RWPE2 (cell line): ENCODE measurements at regions not wholly inside any gene's neighbourhood (a gene's known extent, or its start where the extent isn't known, plus 50 kb on each side); places are given as distances from the start of the nearest gene placed in this dataset.
"Not testable (repeated sequence)": the region's sequence is repeated elsewhere in the genome, so short reads cannot be mapped to it uniquely, and the experiment has no call there.

Experiments used
- ATAC-seq: fragments of 200-7000 bp; cut with Tn5 transposase; 3 replicates; pipeline ENCODE4 v1.9.1; 2021; ENCODE audit warnings: low read depth
- DNase-seq: peaks from one replicate; pipeline ENCODE4 v3.0.0-alpha.2; 2020; ENCODE audit warnings: low spot score
- H3K27ac ChIP-seq: fragments of 450-650 bp; 2 replicates; pipeline ENCODE4 v1.5.1; 2017; ENCODE audit warnings: mild to moderate bottlenecking; ENCODE audit not compliant: poor library complexity, severe bottlenecking
- H3K27me3 ChIP-seq: fragments of 250-450 bp; sonication (Bioruptor Pico); 2 replicates; pipeline ENCODE4 v1.5.1; 2021; ENCODE audit warnings: mild to moderate bottlenecking, moderate library complexity; ENCODE audit not compliant: insufficient read depth, poor library complexity, severe bottlenecking
- H3K36me3 ChIP-seq: fragments of 250-450 bp; sonication (Bioruptor Pico); 2 replicates; pipeline ENCODE4 v1.5.1; 2020; ENCODE audit warnings: low read depth, mild to moderate bottlenecking, moderate library complexity
- H3K4me1 ChIP-seq: fragments of 250-450 bp; sonication (Bioruptor Pico); 2 replicates; pipeline ENCODE4 v1.5.1; 2021; ENCODE audit warnings: mild to moderate bottlenecking, moderate library complexity; ENCODE audit not compliant: insufficient read depth, poor library complexity, severe bottlenecking
- H3K4me3 ChIP-seq: fragments of 250-450 bp; sonication (Bioruptor Pico); 2 replicates; pipeline ENCODE4 v1.5.1; 2021; ENCODE audit warnings: mild to moderate bottlenecking, moderate library complexity; ENCODE audit not compliant: severe bottlenecking
- H3K9me3 ChIP-seq: fragments of 250-450 bp; sonication (Bioruptor Pico); 2 replicates; pipeline ENCODE4 v1.5.1; 2021; ENCODE audit warnings: mild to moderate bottlenecking, moderate library complexity; ENCODE audit not compliant: severe bottlenecking

DNA sequence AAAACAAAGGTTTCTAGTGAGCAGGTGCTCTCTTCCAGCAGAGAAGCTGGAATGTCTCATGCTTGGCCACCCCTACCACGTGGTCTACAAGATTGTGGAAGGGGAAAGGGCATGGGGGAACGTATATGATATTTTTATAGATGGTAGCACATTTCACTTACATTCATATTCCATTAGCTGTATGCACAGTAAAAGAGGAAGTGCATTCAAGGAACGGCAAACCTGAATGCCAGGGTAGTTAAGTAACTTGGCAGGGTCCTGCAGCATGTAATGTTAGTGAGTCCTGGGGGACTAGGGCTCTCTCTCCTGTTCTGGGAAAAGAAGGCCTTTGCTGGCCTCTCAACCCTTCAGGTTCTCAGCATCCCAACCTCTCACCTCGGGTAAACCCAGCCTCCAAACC lies 319.5 kb upstream of the NBPF12 start:
- H3K4me3 ChIP-seq, H3K4me1 ChIP-seq, DNase-seq, ATAC-seq, H3K36me3 ChIP-seq, H3K27ac ChIP-seq, H3K27me3 ChIP-seq, H3K9me3 ChIP-seq: not testable (repeated sequence)

GRCh38 chr1:146604681-146605080 lies 333.4 kb upstream of the NBPF12 start:
- not testable (repeated sequence) for ATAC-seq, DNase-seq, H3K9me3 ChIP-seq, H3K27ac ChIP-seq, H3K4me1 ChIP-seq, H3K27me3 ChIP-seq, H3K4me3 ChIP-seq, H3K36me3 ChIP-seq

- H3K9me3 ChIP-seq, H3K27ac ChIP-seq, H3K36me3 ChIP-seq, DNase-seq, H3K27me3 ChIP-seq, H3K4me3 ChIP-seq, H3K4me1 ChIP-seq, ATAC-seq: not testable (repeated sequence)
Observed at GRCh38 chr1:146600720-146601307, 337.3 kb upstream of the NBPF12 start.

- not testable (repeated sequence) for ATAC-seq, H3K27ac ChIP-seq, H3K36me3 ChIP-seq, H3K4me1 ChIP-seq, H3K9me3 ChIP-seq, H3K27me3 ChIP-seq, DNase-seq, H3K4me3 ChIP-seq
Observed at GRCh38 chr1:146599906-146600305, 338.2 kb upstream of the NBPF12 start.

- H3K4me3 ChIP-seq, H3K4me1 ChIP-seq, ATAC-seq, H3K9me3 ChIP-seq, H3K36me3 ChIP-seq, H3K27me3 ChIP-seq, DNase-seq, H3K27ac ChIP-seq: not testable (repeated sequence)
Observed at GRCh38 chr1:146581229-146581628, 352.4 kb upstream of the NOTCH2NLA start.

- H3K27me3 ChIP-seq, DNase-seq, H3K9me3 ChIP-seq, H3K4me1 ChIP-seq, H3K4me3 ChIP-seq, ATAC-seq, H3K27ac ChIP-seq, H3K36me3 ChIP-seq: not testable (repeated sequence)
Observed at GRCh38 chr1:146567541-146567940, 338.7 kb upstream of the NOTCH2NLA start.

- H3K36me3 ChIP-seq, H3K27me3 ChIP-seq, H3K4me1 ChIP-seq, H3K9me3 ChIP-seq, DNase-seq, H3K4me3 ChIP-seq, H3K27ac ChIP-seq, ATAC-seq: not testable (repeated sequence)
Observed at GRCh38 chr1:146558032-146558431, 329.2 kb upstream of the NOTCH2NLA start.

- H3K27ac ChIP-seq, ATAC-seq: not testable (repeated sequence)
Observed at GRCh38 chr1:146556405-146556804, 327.6 kb upstream of the NOTCH2NLA start.

DNA sequence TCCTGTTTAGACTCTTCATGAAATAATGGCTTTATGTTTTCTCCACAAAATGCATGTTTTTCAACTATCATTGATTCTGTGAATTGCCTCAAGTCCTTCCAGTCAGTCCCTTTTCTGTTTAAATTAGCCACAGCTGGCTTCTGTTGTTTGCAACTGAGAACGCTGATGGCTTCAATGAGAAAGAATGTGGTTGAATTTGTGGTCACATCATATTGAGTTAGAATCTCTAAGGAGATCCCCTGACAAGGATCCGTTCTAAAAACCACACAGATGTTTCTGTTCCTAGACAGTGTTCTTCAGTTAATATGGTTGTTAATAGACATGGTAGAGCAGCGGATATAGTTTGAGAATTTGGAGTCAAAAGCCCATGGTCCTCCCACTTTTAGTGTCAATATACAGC lies 323.6 kb upstream of the NOTCH2NLA start:
- not testable (repeated sequence) for H3K36me3 ChIP-seq, H3K9me3 ChIP-seq, H3K4me1 ChIP-seq, ATAC-seq, DNase-seq, H3K27me3 ChIP-seq, H3K4me3 ChIP-seq, H3K27ac ChIP-seq

More at GRCh38 chr1:146556405-146556804, 327.6 kb upstream of the NOTCH2NLA start:
- not testable (repeated sequence) for H3K4me3 ChIP-seq, H3K36me3 ChIP-seq, H3K27me3 ChIP-seq, H3K4me1 ChIP-seq, H3K9me3 ChIP-seq, DNase-seq

DNA sequence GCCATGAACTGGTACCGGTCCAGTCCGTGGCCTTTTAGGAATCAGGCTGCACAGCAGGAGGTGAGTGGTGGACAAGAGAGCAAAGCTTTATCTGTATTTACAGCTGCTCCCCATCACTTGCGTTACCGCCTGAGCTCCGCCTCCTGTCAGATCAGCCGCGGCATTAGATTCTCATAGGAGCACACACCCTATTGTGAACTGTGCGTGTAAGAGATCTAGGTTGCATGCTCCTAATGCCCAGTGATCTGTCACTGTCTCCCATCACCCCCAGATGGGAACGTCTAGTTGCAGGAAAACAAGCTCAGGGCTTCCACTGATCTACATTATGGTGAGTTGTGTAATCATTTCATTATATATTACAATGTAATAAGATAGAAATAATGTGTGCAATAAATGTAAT lies 319.9 kb upstream of the NOTCH2NLA start:
- not testable (repeated sequence) for H3K4me1 ChIP-seq, ATAC-seq, H3K27me3 ChIP-seq, H3K9me3 ChIP-seq, H3K36me3 ChIP-seq, DNase-seq, H3K4me3 ChIP-seq, H3K27ac ChIP-seq

DNA sequence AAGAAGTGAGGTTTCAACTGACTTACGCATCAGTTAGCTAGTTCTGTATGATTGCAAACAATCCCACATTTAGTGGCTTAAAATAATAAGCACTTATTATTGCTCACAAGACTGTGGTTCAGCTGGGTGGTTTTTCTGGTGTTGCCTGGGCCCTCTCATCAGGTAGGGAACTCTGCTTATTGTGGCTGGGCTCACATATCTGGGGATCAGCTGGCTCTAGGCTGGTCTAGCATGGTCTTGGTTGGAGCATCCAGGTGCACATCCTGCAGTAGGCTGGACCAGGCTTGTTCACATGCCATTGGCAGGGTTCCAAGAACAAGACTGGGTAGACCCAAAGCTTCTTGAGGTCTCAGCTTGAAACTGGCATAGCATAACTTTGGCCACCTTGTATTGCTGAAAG lies 317.4 kb upstream of the NOTCH2NLA start:
- not testable (repeated sequence) for H3K9me3 ChIP-seq, H3K36me3 ChIP-seq, H3K27ac ChIP-seq, H3K4me1 ChIP-seq, H3K27me3 ChIP-seq, DNase-seq, H3K4me3 ChIP-seq, ATAC-seq

DNA sequence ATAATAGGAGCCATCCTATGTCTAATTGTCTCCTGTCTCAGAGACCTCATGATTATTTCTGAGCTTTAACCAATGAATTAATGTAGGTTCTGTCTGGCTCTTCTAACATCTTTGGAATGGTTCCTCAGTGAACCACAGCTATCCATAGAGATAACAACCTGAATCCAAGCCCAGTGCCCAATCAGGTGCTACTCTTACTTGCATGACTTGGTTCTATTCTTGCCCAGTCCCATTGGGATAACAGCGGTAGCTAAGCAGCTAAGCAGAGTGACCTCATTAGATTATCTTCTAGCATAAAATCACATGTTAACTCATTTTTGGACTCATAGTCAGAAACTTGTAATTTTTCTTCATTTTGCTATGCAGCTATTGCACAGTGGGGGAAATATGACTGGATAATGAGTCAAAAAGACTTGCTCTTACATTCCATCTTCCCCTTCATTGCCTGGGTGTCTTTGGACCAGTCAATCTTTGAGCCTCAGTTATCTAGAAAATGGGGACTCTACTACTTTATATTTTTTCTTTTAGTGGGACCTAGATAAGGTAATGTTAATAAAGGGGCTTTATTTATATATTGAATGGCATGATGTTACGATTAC lies 309.1 kb upstream of the NOTCH2NLA start:
- not testable (repeated sequence) for H3K27ac ChIP-seq, DNase-seq, ATAC-seq, H3K4me3 ChIP-seq, H3K36me3 ChIP-seq, H3K27me3 ChIP-seq, H3K9me3 ChIP-seq, H3K4me1 ChIP-seq
